ENCODE measurements at regions not wholly inside any gene's neighbourhood (a gene's known extent, or its start where the extent isn't known, plus 50 kb on each side); places are given as distances from the start of the nearest gene placed in this dataset.
"Not testable (repeated sequence)": the region's sequence is repeated elsewhere in the genome, so short reads cannot be mapped to it uniquely, and the experiment has no call there.

GRCh38 chr13:65387743-65388347 is 1842.3 kb downstream of the PCDH9 start:
- ChIA-PET CTCF (no interaction called here), POLR2A (ENCODE audit: low non-redundant PET) (no interaction called here)
- no peak for DNase-seq (ENCODE audit: low spot score)
- TF ChIP-seq CTCF (conservative IDR thresholded peaks at IDR 0.05; ENCODE audit: low read depth) = no peak
- H3K27ac ChIP-seq = no peak overlapping the region

- peak; percentile 1 for DNase-seq (ENCODE audit: low spot score)
- ChIA-PET CTCF (interaction anchor here (0.7 kb wide), 1 partner anchor 168 kb away, joined by 3 read pairs; no protein-coding TSS in a partner anchor), POLR2A (ENCODE audit: low non-redundant PET) (no interaction called here)
Observed at GRCh38 chr13:65378943-65379519, 1851.1 kb downstream of the PCDH9 start.

GRCh38 chr13:65378484-65378883 is 1851.7 kb downstream of the PCDH9 start:
- DNase-seq (ENCODE audit: low spot score) = no peak
- no peak overlapping the region for H3K27ac ChIP-seq
- ChIA-PET POLR2A (ENCODE audit: low non-redundant PET) (no interaction called here), CTCF (interaction anchor here (0.7 kb wide), 1 partner anchor 167 kb away, joined by 3 read pairs; no protein-coding TSS in a partner anchor)
- TF ChIP-seq CTCF (conservative IDR thresholded peaks at IDR 0.05; ENCODE audit: low read depth) = no peak

More at GRCh38 chr13:65378943-65379519, 1851.1 kb downstream of the PCDH9 start:
- TF ChIP-seq CTCF (conservative IDR thresholded peaks at IDR 0.05; ENCODE audit: low read depth) = no peak
- no peak overlapping the region for H3K27ac ChIP-seq

GRCh38 chr13:65368832-65369231 is 1861.3 kb downstream of the PCDH9 start:
- no peak for DNase-seq (ENCODE audit: low spot score)
- ChIA-PET CTCF (no interaction called here), POLR2A (ENCODE audit: low non-redundant PET) (no interaction called here)
- H3K27ac ChIP-seq = no peak overlapping the region
- no peak for TF ChIP-seq CTCF (conservative IDR thresholded peaks at IDR 0.05; ENCODE audit: low read depth)

- ChIA-PET CTCF (no interaction called here), POLR2A (ENCODE audit: low non-redundant PET) (no interaction called here)
- TF ChIP-seq CTCF (conservative IDR thresholded peaks at IDR 0.05; ENCODE audit: low read depth) = no peak
- no peak for DNase-seq (ENCODE audit: low spot score)
- H3K27ac ChIP-seq = no peak overlapping the region
Observed at GRCh38 chr13:65353951-65354350, 1876.2 kb downstream of the PCDH9 start.

GRCh38 chr13:65353150-65353549 is 1877.0 kb downstream of the PCDH9 start:
- POLR2A ChIA-PET (ENCODE audit: low non-redundant PET); DNase-seq (ENCODE audit: low spot score); CTCF ChIA-PET; H3K27ac ChIP-seq: not testable (repeated sequence)

GRCh38 chr13:65347420-65348030 is 1882.6 kb downstream of the PCDH9 start:
- no peak overlapping the region for H3K27ac ChIP-seq
- TF ChIP-seq CTCF (conservative IDR thresholded peaks at IDR 0.05; ENCODE audit: low read depth) = no peak
- ChIA-PET CTCF (interaction anchor here (0.6 kb wide), 1 partner anchor 43 kb away, joined by 4 read pairs; no protein-coding TSS in a partner anchor), POLR2A (ENCODE audit: low non-redundant PET) (no interaction called here)
- DNase-seq (ENCODE audit: low spot score) = no peak
